SK-N-SH (cell line): ENCODE measurements at regions not wholly inside any gene's neighbourhood (a gene's known extent, or its start where the extent isn't known, plus 50 kb on each side); places are given as distances from the start of the nearest gene placed in this dataset.

Experiments used
- CTCF ChIP-seq: fragments of 200-600 bp; sonication (generic); IDR thresholded peaks from 2 replicates; pipeline ENCODE4 v1.6.1; 2017; ENCODE audit warnings: antibody characterized with exemption, mild to moderate bottlenecking, moderate library complexity
- GABPA ChIP-seq: IDR thresholded peaks from 2 replicates; pipeline ENCODE4 v1.4.0; 2012; ENCODE audit warnings: low read depth, mild to moderate bottlenecking
- MEF2A ChIP-seq: IDR thresholded peaks from 2 replicates; pipeline ENCODE4 v1.4.0; 2012; ENCODE audit warnings: low read depth, borderline replicate concordance
- RAD21 ChIP-seq: IDR thresholded peaks from 2 replicates; pipeline ENCODE4 v1.6.1; 2012; ENCODE audit warnings: mild to moderate bottlenecking, low read length
- TF ChIP-seq, protein P1 (sequence below): IDR thresholded peaks from 2 replicates; pipeline ENCODE4 v1.4.0; 2012; ENCODE audit warnings: low read depth

- TF ChIP-seq CTCF (no peak), RAD21 (no peak), GABPA (no peak), MEF2A (no peak)
- TF ChIP-seq, protein P1, sequence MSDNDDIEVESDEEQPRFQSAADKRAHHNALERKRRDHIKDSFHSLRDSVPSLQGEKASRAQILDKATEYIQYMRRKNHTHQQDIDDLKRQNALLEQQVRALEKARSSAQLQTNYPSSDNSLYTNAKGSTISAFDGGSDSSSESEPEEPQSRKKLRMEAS, result no peak
Observed at GRCh38 chr16:5972747-5973146, 875.2 kb upstream of the EEF2KMT start.
